ENCODE measurements at regions not wholly inside any gene's neighbourhood (a gene's known extent, or its start where the extent isn't known, plus 50 kb on each side); places are given as distances from the start of the nearest gene placed in this dataset.

DNA sequence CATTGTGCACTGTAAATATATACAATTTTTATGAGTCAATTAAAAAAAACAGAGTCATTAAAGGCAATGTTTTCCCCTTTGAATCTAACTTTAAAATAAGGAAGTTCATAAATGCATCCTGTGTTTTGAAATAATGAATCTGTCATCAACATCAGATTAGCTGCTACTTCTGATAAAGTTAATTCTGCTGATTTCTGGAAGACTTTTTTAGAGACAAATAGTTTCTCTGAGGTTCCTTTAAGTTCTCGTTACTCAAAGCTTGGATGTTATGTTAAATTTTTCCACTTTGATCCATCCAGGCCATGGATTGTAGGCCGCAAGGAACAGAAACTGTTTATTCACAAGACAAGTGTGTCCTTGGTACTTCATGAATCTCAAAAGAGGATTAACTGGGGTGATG, 115.5 kb downstream of the CARTPT start:
- TF ChIP-seq, protein P1, sequence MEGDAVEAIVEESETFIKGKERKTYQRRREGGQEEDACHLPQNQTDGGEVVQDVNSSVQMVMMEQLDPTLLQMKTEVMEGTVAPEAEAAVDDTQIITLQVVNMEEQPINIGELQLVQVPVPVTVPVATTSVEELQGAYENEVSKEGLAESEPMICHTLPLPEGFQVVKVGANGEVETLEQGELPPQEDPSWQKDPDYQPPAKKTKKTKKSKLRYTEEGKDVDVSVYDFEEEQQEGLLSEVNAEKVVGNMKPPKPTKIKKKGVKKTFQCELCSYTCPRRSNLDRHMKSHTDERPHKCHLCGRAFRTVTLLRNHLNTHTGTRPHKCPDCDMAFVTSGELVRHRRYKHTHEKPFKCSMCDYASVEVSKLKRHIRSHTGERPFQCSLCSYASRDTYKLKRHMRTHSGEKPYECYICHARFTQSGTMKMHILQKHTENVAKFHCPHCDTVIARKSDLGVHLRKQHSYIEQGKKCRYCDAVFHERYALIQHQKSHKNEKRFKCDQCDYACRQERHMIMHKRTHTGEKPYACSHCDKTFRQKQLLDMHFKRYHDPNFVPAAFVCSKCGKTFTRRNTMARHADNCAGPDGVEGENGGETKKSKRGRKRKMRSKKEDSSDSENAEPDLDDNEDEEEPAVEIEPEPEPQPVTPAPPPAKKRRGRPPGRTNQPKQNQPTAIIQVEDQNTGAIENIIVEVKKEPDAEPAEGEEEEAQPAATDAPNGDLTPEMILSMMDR (IDR thresholded peaks at IDR 0.05; ENCODE audit: low read depth, low read length, missing input control) = no peak
- TF ChIP-seq TAF1 (conservative IDR thresholded peaks at IDR 0.05) (no peak), ZBTB33 (IDR thresholded peaks at IDR 0.05) (no peak), REST (IDR thresholded peaks at IDR 0.05) (no peak), FOXA1 (IDR thresholded peaks at IDR 0.05) (no peak), MAX (IDR thresholded peaks at IDR 0.05) (no peak), SP1 (IDR thresholded peaks at IDR 0.05) (no peak)
- TF ChIP-seq, protein P2, sequence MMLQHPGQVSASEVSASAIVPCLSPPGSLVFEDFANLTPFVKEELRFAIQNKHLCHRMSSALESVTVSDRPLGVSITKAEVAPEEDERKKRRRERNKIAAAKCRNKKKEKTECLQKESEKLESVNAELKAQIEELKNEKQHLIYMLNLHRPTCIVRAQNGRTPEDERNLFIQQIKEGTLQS (IDR thresholded peaks at IDR 0.05) = no peak
